Activated naive CD8-positive, alpha-beta T cell treated with anti-CD3 and anti-CD28 coated beads for 36 hours (primary cell): ENCODE measurements at regions not wholly inside any gene's neighbourhood (a gene's known extent, or its start where the extent isn't known, plus 50 kb on each side); places are given as distances from the start of the nearest gene placed in this dataset.

Experiments used
- DNase-seq: peaks from one replicate; pipeline ENCODE4 v3.0.0; 2021
- H3K27ac Mint-ChIP-seq: one replicate; pipeline ENCODE4 v1.8.0; 2022; ENCODE audit warnings: mild to moderate bottlenecking, moderate library complexity, mixed read lengths
- H3K27me3 Mint-ChIP-seq: one replicate; pipeline ENCODE4 v1.8.0; 2022; ENCODE audit warnings: mild to moderate bottlenecking, mixed read lengths
- H3K36me3 Mint-ChIP-seq: one replicate; pipeline ENCODE4 v1.8.0; 2021; ENCODE audit warnings: mild to moderate bottlenecking, mixed read lengths
- H3K4me1 Mint-ChIP-seq: one replicate; pipeline ENCODE4 v1.8.0; 2021; ENCODE audit warnings: mixed read lengths
- H3K4me3 Mint-ChIP-seq: one replicate; pipeline ENCODE4 v1.8.0; 2022; ENCODE audit warnings: mild to moderate bottlenecking, moderate library complexity, mixed read lengths
- H3K9me3 Mint-ChIP-seq: one replicate; pipeline ENCODE4 v1.8.0; 2022; ENCODE audit warnings: mixed read lengths

DNA sequence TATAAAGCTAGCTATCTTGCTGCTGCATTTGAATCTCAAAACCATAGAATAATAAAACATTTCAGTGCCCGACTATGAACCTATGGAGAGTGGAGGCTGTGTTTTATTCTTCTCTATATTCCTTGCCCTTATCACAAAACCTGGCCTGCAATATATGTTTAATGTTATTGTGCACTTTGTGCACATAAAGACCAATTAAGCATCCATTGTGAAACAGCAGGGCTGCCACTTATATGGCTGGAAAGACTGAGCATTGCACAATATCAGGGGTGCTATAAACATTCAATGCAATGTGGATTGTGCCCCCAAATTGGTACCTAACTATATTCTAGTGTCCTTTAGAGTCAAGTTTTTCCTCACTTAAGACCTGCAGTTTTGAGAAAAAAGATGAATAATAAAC is 83.2 kb downstream of the RDH14 start:
- Mint-ChIP-seq H3K27ac (no peak overlapping the region), H3K9me3 (no peaks in the 10 kb centered on the region), H3K27me3 (peaks cover 7% of the 10 kb centered on the region), H3K4me1 (no peaks in the 10 kb centered on the region), H3K36me3 (no peaks in the 10 kb centered on the region), H3K4me3 (no peak overlapping the region)
- DNase-seq = no peak

- no peaks in the 10 kb centered on the region for H3K36me3 Mint-ChIP-seq
- H3K9me3 Mint-ChIP-seq = no peaks in the 10 kb centered on the region
- H3K27ac Mint-ChIP-seq = no peak overlapping the region
- no peak for DNase-seq
- H3K27me3 Mint-ChIP-seq = peaks cover 9% of the 10 kb centered on the region
- no peak overlapping the region for H3K4me3 Mint-ChIP-seq
- H3K4me1 Mint-ChIP-seq = no peaks in the 10 kb centered on the region
These were observed 84.0 kb downstream of the RDH14 start for GRCh38 chr2:18476484-18476883.

DNA sequence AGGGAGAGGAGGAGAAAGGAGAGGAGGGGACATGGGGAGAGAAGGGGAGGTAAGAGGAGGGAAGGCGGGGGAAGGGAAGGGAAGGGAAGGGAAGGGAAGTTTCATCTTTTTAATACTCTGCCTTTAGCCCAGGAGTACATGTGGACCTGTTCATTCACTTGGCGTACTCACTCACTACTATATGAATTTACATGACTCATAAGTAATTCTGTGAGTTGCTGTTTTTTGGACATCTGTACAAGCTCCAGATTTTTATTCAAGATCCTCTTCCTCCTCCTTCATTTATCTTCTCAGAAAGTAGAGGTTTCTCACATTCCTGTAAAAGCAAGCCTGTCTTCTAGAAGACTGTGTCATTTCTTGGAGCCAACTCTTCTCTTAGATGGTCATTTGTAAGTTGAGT is 84.6 kb downstream of the RDH14 start:
- Mint-ChIP-seq H3K27me3 (peaks cover 11% of the 10 kb centered on the region), H3K36me3 (no peaks in the 10 kb centered on the region)

GRCh38 chr2:18474700-18475099 is 85.8 kb downstream of the RDH14 start:
- Mint-ChIP-seq H3K27ac (no peak overlapping the region), H3K4me1 (no peaks in the 10 kb centered on the region), H3K4me3 (no peak overlapping the region), H3K9me3 (no peaks in the 10 kb centered on the region), H3K27me3 (peaks cover 11% of the 10 kb centered on the region), H3K36me3 (no peaks in the 10 kb centered on the region)
- no peak for DNase-seq

More for the DNA sequence above, 84.6 kb downstream of the RDH14 start:
- Mint-ChIP-seq H3K4me3 (no peak overlapping the region), H3K9me3 (no peaks in the 10 kb centered on the region), H3K4me1 (no peaks in the 10 kb centered on the region), H3K27ac (no peak overlapping the region)
- no peak for DNase-seq

- Mint-ChIP-seq H3K27me3 (peaks cover 9% of the 10 kb centered on the region), H3K4me3 (no peak overlapping the region), H3K4me1 (no peaks in the 10 kb centered on the region), H3K27ac (no peak overlapping the region), H3K36me3 (no peaks in the 10 kb centered on the region), H3K9me3 (no peaks in the 10 kb centered on the region)
- DNase-seq = no peak
These were observed 86.9 kb downstream of the RDH14 start for GRCh38 chr2:18473241-18474181.

DNA sequence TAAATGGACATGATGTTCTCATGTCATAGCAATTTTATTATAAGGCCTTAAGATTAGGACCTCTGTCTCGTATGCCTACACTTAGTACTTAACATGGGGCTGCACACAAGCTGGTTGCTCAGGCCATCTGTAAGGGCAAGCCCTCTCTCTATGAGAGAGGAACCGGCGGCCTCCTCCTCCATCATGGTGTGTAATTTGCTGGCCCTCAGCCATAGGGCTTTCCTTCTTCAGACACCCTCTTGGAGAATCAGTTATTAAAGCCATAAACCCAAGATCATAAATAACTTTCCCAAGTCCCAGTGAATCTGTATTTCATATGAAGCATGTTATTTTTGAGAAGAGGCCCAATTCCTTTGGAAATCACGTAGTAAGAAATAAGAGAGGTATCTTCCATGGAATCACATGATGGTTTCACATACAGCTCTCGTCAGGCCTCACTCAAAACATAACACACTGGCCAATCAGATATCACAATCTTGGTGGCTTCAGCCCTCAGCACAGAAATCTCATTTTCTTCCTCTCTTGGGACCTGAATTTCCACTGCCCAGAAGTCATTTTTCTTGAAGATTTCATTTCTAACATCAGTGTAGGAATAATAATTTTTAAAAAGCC is 92.6 kb downstream of the RDH14 start:
- Mint-ChIP-seq H3K9me3 (no peaks in the 10 kb centered on the region), H3K4me1 (no peaks in the 10 kb centered on the region), H3K36me3 (no peaks in the 10 kb centered on the region), H3K27me3 (peaks cover 14% of the 10 kb centered on the region), H3K27ac (no peak overlapping the region), H3K4me3 (no peak overlapping the region)
- DNase-seq = no peak

DNA sequence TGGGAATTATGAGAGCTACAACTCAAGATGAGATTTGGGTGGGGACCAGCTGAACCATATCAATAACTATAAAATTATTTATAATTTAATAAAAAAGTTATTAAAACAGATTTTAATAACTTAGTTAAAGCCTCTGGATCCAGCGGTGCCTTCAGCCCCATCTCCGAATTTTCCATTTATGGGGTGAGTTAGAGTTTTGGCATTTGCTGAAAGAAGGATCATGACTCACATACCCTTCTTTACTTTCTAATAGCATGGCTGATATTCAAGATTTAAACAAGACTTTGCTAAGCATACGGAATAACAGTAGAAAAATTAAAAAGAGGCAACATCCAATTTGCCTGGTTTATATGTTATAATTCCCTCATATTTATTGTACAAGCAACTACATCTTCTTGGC is 94.5 kb downstream of the RDH14 start:
- Mint-ChIP-seq H3K4me3 (no peak overlapping the region), H3K9me3 (no peaks in the 10 kb centered on the region), H3K4me1 (no peaks in the 10 kb centered on the region), H3K27me3 (peaks cover 18% of the 10 kb centered on the region), H3K27ac (no peak overlapping the region), H3K36me3 (no peaks in the 10 kb centered on the region)
- no peak for DNase-seq

DNA sequence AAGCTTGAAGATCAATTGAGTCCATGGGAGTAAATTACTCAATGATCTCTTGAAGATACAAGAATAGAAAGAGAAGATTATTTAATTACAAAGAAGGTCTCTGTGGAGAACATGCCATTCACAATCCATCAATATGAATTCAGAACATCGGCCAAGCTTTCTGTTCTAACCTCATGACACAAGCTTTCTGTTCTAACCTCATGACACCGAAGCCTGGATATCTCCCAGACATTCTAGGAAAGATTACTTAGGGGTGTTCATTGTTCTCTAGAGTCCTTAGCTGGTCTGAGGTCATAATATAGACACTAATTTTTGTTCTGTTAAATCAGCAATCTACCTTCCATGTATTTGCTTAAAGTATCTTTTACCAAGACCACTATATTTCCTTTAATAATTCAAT is 95.5 kb downstream of the RDH14 start:
- H3K36me3 Mint-ChIP-seq = no peaks in the 10 kb centered on the region
- peaks cover 20% of the 10 kb centered on the region for H3K27me3 Mint-ChIP-seq
- H3K4me1 Mint-ChIP-seq = no peaks in the 10 kb centered on the region
- no peak overlapping the region for H3K4me3 Mint-ChIP-seq
- no peak for DNase-seq
- no peak overlapping the region for H3K27ac Mint-ChIP-seq
- H3K9me3 Mint-ChIP-seq = no peaks in the 10 kb centered on the region

GRCh38 chr2:18456026-18456425 is 104.4 kb downstream of the RDH14 start:
- Mint-ChIP-seq H3K27me3 (peaks cover 30% of the 10 kb centered on the region), H3K4me1 (no peaks in the 10 kb centered on the region), H3K4me3 (no peak overlapping the region), H3K9me3 (peaks cover 10% of the 10 kb centered on the region), H3K36me3 (no peaks in the 10 kb centered on the region), H3K27ac (no peak overlapping the region)
- DNase-seq = no peak

DNA sequence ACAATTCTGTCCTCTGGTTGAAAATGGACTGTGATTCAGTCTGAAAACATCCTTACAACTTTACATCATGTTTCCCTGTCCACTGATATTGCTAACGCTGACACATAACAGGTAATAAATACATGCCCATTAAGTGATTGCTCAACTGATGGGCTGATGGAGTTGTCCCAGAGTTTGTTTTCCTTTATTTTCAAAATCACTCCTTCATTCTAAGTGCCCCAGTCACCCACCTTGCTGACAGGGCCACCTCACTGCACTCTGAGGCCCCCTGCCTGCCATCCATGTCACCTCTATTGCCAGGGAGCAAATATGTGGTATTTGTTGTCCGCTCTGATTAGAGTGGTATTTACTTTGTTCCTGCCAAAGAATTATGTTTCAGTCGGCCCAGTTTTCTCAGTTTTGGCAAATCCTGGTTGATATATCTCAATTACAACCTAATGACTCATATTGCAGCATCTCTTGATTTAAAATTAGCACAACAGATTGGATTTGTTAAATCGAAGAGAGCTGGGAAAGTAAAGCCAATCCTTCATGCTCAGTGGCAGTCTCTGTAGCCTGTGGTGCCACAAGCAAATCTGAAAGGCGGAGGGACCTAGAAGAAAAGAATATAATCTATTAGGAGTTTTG is 105.1 kb downstream of the RDH14 start:
- DNase-seq = no peak
- Mint-ChIP-seq H3K9me3 (peaks cover 10% of the 10 kb centered on the region), H3K27me3 (peaks cover 30% of the 10 kb centered on the region), H3K27ac (no peak overlapping the region), H3K4me3 (no peak overlapping the region), H3K36me3 (no peaks in the 10 kb centered on the region), H3K4me1 (no peaks in the 10 kb centered on the region)

GRCh38 chr2:18454692-18455235 is 105.7 kb downstream of the RDH14 start:
- Mint-ChIP-seq H3K36me3 (no peaks in the 10 kb centered on the region), H3K4me3 (no peak overlapping the region), H3K9me3 (peaks cover 8% of the 10 kb centered on the region), H3K4me1 (no peaks in the 10 kb centered on the region), H3K27me3 (peaks cover 28% of the 10 kb centered on the region), H3K27ac (no peak overlapping the region)
- no peak for DNase-seq

GRCh38 chr2:18446715-18447114 is 113.7 kb downstream of the RDH14 start:
- H3K4me3 Mint-ChIP-seq = no peak overlapping the region
- H3K4me1 Mint-ChIP-seq = no peaks in the 10 kb centered on the region
- peaks cover 17% of the 10 kb centered on the region for H3K27me3 Mint-ChIP-seq
- H3K36me3 Mint-ChIP-seq = no peaks in the 10 kb centered on the region
- DNase-seq = no peak
- no peaks in the 10 kb centered on the region for H3K9me3 Mint-ChIP-seq
- H3K27ac Mint-ChIP-seq = no peak overlapping the region

- no peak overlapping the region for H3K27ac Mint-ChIP-seq
These were observed 114.8 kb downstream of the RDH14 start for GRCh38 chr2:18445433-18446320.

DNA sequence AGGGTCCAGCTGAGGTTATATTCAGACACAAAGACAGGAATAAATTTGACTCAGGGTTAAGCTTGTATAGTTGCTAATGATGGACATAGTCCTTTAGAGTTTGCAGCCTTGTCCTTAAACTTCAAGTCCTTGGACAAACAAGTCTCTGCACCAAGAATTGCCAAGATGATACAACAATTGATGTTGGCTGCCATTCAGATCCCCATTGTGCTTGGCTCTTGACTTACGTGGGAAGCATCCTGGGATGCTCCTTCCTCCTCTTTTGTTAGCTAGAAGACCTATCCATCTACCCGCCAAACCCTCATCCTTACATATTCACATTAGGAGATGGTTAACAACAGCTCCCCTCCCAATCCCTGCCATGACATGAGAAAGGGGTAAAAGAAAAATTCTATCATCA is 115.6 kb downstream of the RDH14 start:
- Mint-ChIP-seq H3K27ac (no peak overlapping the region), H3K9me3 (no peaks in the 10 kb centered on the region), H3K4me1 (no peaks in the 10 kb centered on the region), H3K4me3 (no peak overlapping the region), H3K27me3 (peaks cover 25% of the 10 kb centered on the region), H3K36me3 (no peaks in the 10 kb centered on the region)
- no peak for DNase-seq

More at GRCh38 chr2:18445433-18446320, 114.8 kb downstream of the RDH14 start:
- Mint-ChIP-seq H3K27me3 (peaks cover 19% of the 10 kb centered on the region), H3K4me1 (no peaks in the 10 kb centered on the region), H3K36me3 (no peaks in the 10 kb centered on the region), H3K4me3 (no peak overlapping the region), H3K9me3 (no peaks in the 10 kb centered on the region)
- DNase-seq = no peak
